Activated CD4-positive, alpha-beta memory T cell treated with anti-CD3 and anti-CD28 coated beads, Interleukin-2, amount 10 ng/mL, durations not matched to agents 7 days and 5 days (primary cell): ENCODE measurements at regions not wholly inside any gene's neighbourhood (a gene's known extent, or its start where the extent isn't known, plus 50 kb on each side); places are given as distances from the start of the nearest gene placed in this dataset.
"Not testable (repeated sequence)": the region's sequence is repeated elsewhere in the genome, so short reads cannot be mapped to it uniquely, and the experiment has no call there.

Experiments
- CTCF ChIA-PET: fragments of 350-600 bp; sonication (Branson Sonifier 250); formaldehyde crosslinking; loops from one replicate; lab custom pipeline; 2021; ENCODE audit warnings: antibody characterized with exemption, inconsistent platforms; lab: Charles Lee
- POLR2A ChIA-PET: fragments of 350-600 bp; sonication (Branson Sonifier 250); formaldehyde crosslinking; loops from one replicate; lab custom pipeline; 2021; ENCODE audit warnings: antibody characterized with exemption; lab: Charles Lee
- DNase-seq: peaks from one replicate; pipeline ENCODE4 v3.0.0-alpha.2; 2020
- H3K27ac Mint-ChIP-seq: one replicate; pipeline ENCODE4 v1.8.0; 2021; ENCODE audit warnings: mild to moderate bottlenecking, mixed read lengths
- H3K27me3 Mint-ChIP-seq: one replicate; pipeline ENCODE4 v1.8.0; 2021; ENCODE audit warnings: mixed read lengths
- H3K36me3 Mint-ChIP-seq: one replicate; pipeline ENCODE4 v1.8.0; 2021; ENCODE audit warnings: low read depth, mixed read lengths
- H3K4me1 Mint-ChIP-seq: one replicate; pipeline ENCODE4 v1.8.0; 2021; ENCODE audit warnings: mixed read lengths
- H3K4me3 Mint-ChIP-seq: one replicate; pipeline ENCODE4 v1.8.0; 2021; ENCODE audit warnings: mild to moderate bottlenecking, mixed read lengths
- H3K9me3 Mint-ChIP-seq: one replicate; pipeline ENCODE4 v1.8.0; 2021; ENCODE audit warnings: mixed read lengths

GRCh38 chr1:182251561-182251960 lies 140.0 kb downstream of the GLUL start:
- Mint-ChIP-seq H3K36me3 (no peaks in the 10 kb centered on the region), H3K4me3 (no peak overlapping the region), H3K9me3 (no peaks in the 10 kb centered on the region), H3K27me3 (no peaks in the 10 kb centered on the region), H3K4me1 (peaks cover 33% of the 10 kb centered on the region), H3K27ac (no peak overlapping the region)
- CTCF ChIA-PET = no interaction called here
- DNase-seq = no peak
- POLR2A ChIA-PET = no interaction called here

GRCh38 chr1:182249201-182249676 lies 142.4 kb downstream of the GLUL start:
- no peaks in the 10 kb centered on the region for H3K36me3 Mint-ChIP-seq
- no peaks in the 10 kb centered on the region for H3K9me3 Mint-ChIP-seq
- POLR2A ChIA-PET = interaction anchor here (1.4 to 1.5 kb wide), 2 partner anchors 10 to 14 kb away, joined by 4 to 8 read pairs; no protein-coding TSS in a partner anchor
- H3K4me1 Mint-ChIP-seq = peaks cover 33% of the 10 kb centered on the region
- peaks cover 2% of the 10 kb centered on the region for H3K27me3 Mint-ChIP-seq
- H3K4me3 Mint-ChIP-seq = no peak overlapping the region
- CTCF ChIA-PET = interaction anchor here (1.0 to 1.2 kb wide), 3 partner anchors 105 to 169 kb away, joined by 3 to 5 read pairs (median 4); no protein-coding TSS in a partner anchor
- DNase-seq = peak; percentile 54
- peak overlapping the region; percentile 88 for H3K27ac Mint-ChIP-seq

- POLR2A ChIA-PET = interaction anchor here (1.4 to 1.5 kb wide), 2 partner anchors 10 to 13 kb away, joined by 4 to 8 read pairs; no protein-coding TSS in a partner anchor
- H3K27me3 Mint-ChIP-seq = peaks cover 2% of the 10 kb centered on the region
- peaks cover 33% of the 10 kb centered on the region for H3K4me1 Mint-ChIP-seq
- peak; percentile 35 for DNase-seq
- CTCF ChIA-PET = interaction anchor here (0.6 to 1.2 kb wide), 4 partner anchors 105 to 168 kb away, joined by 3 to 5 read pairs (median 4); no protein-coding TSS in a partner anchor
- no peaks in the 10 kb centered on the region for H3K36me3 Mint-ChIP-seq
- no peak overlapping the region for H3K4me3 Mint-ChIP-seq
- H3K27ac Mint-ChIP-seq = peak overlapping the region; percentile 88
- H3K9me3 Mint-ChIP-seq = no peaks in the 10 kb centered on the region
Observed at GRCh38 chr1:182248721-182249120, 142.9 kb downstream of the GLUL start.

- not testable (repeated sequence) for DNase-seq, H3K36me3 Mint-ChIP-seq, H3K9me3 Mint-ChIP-seq, H3K27me3 Mint-ChIP-seq, H3K4me3 Mint-ChIP-seq
- CTCF ChIA-PET = interaction anchor here (1.0 kb wide), 1 partner anchor 138 kb away, joined by 4 read pairs; no protein-coding TSS in a partner anchor
- H3K27ac Mint-ChIP-seq = peak overlapping the region; percentile 13
- POLR2A ChIA-PET = interaction anchor here (1.0 kb wide), 1 partner anchor 105 kb away, joined by 3 read pairs; no protein-coding TSS in a partner anchor
- H3K4me1 Mint-ChIP-seq = peaks cover 33% of the 10 kb centered on the region
Observed at GRCh38 chr1:182247813-182248212, 143.8 kb downstream of the GLUL start.

- POLR2A ChIA-PET = no interaction called here
Observed at GRCh38 chr1:182246783-182247182, 144.8 kb downstream of the GLUL start.

GRCh38 chr1:182245040-182245439 lies 146.6 kb downstream of the GLUL start:
- peaks cover 22% of the 10 kb centered on the region for H3K27me3 Mint-ChIP-seq
- ChIA-PET CTCF (no interaction called here), POLR2A (no interaction called here)
- H3K27ac Mint-ChIP-seq = no peak overlapping the region
- no peak for DNase-seq
- no peaks in the 10 kb centered on the region for H3K36me3 Mint-ChIP-seq
- no peaks in the 10 kb centered on the region for H3K9me3 Mint-ChIP-seq
- no peak overlapping the region for H3K4me3 Mint-ChIP-seq
- H3K4me1 Mint-ChIP-seq = peaks cover 31% of the 10 kb centered on the region

More at GRCh38 chr1:182246783-182247182, 144.8 kb downstream of the GLUL start:
- DNase-seq = no peak
- peaks cover 11% of the 10 kb centered on the region for H3K27me3 Mint-ChIP-seq
- no peaks in the 10 kb centered on the region for H3K36me3 Mint-ChIP-seq
- H3K27ac Mint-ChIP-seq = no peak overlapping the region
- CTCF ChIA-PET = interaction anchor here (0.6 kb wide), 1 partner anchor 824 kb away, joined by 3 read pairs; no protein-coding TSS in a partner anchor
- H3K9me3 Mint-ChIP-seq = no peaks in the 10 kb centered on the region
- H3K4me1 Mint-ChIP-seq = peaks cover 33% of the 10 kb centered on the region
- no peak overlapping the region for H3K4me3 Mint-ChIP-seq

- H3K4me3 Mint-ChIP-seq = no peak overlapping the region
- H3K27me3 Mint-ChIP-seq = peaks cover 24% of the 10 kb centered on the region
- no peaks in the 10 kb centered on the region for H3K36me3 Mint-ChIP-seq
- H3K4me1 Mint-ChIP-seq = peaks cover 25% of the 10 kb centered on the region
- no peak for DNase-seq
- ChIA-PET CTCF (no interaction called here), POLR2A (no interaction called here)
- no peak overlapping the region for H3K27ac Mint-ChIP-seq
- no peaks in the 10 kb centered on the region for H3K9me3 Mint-ChIP-seq
Observed at GRCh38 chr1:182244451-182244850, 147.1 kb downstream of the GLUL start.

GRCh38 chr1:182242641-182243040 lies 148.9 kb downstream of the GLUL start:
- peaks cover 8% of the 10 kb centered on the region for H3K4me1 Mint-ChIP-seq
- H3K9me3 Mint-ChIP-seq = no peaks in the 10 kb centered on the region
- peaks cover 27% of the 10 kb centered on the region for H3K27me3 Mint-ChIP-seq
- H3K27ac Mint-ChIP-seq = no peak overlapping the region
- ChIA-PET POLR2A (no interaction called here), CTCF (no interaction called here)
- no peak for DNase-seq
- H3K4me3 Mint-ChIP-seq = no peak overlapping the region
- H3K36me3 Mint-ChIP-seq = no peaks in the 10 kb centered on the region

- no peaks in the 10 kb centered on the region for H3K9me3 Mint-ChIP-seq
- peaks cover 27% of the 10 kb centered on the region for H3K27me3 Mint-ChIP-seq
- peaks cover 3% of the 10 kb centered on the region for H3K4me1 Mint-ChIP-seq
- DNase-seq = no peak
- H3K27ac Mint-ChIP-seq = no peak overlapping the region
- H3K36me3 Mint-ChIP-seq = no peaks in the 10 kb centered on the region
- ChIA-PET POLR2A (no interaction called here), CTCF (no interaction called here)
- H3K4me3 Mint-ChIP-seq = no peak overlapping the region
Observed at GRCh38 chr1:182240085-182240484, 151.5 kb downstream of the GLUL start.

GRCh38 chr1:182238421-182238820 lies 153.2 kb downstream of the GLUL start:
- POLR2A ChIA-PET = no interaction called here
- H3K36me3 Mint-ChIP-seq = no peaks in the 10 kb centered on the region
- CTCF ChIA-PET = no interaction called here
- no peak overlapping the region for H3K27ac Mint-ChIP-seq
- no peaks in the 10 kb centered on the region for H3K9me3 Mint-ChIP-seq
- DNase-seq = no peak
- peaks cover 3% of the 10 kb centered on the region for H3K4me1 Mint-ChIP-seq
- peaks cover 25% of the 10 kb centered on the region for H3K27me3 Mint-ChIP-seq
- H3K4me3 Mint-ChIP-seq = no peak overlapping the region

- Mint-ChIP-seq H3K36me3 (no peaks in the 10 kb centered on the region), H3K27me3 (peaks cover 22% of the 10 kb centered on the region), H3K4me3 (no peak overlapping the region), H3K4me1 (peaks cover 3% of the 10 kb centered on the region), H3K9me3 (no peaks in the 10 kb centered on the region), H3K27ac (no peak overlapping the region)
- POLR2A ChIA-PET = no interaction called here
- no peak for DNase-seq
- CTCF ChIA-PET = interaction anchor here (0.7 kb wide), 1 partner anchor 30 kb away, joined by 3 read pairs; no protein-coding TSS in a partner anchor
Observed at GRCh38 chr1:182237329-182237728, 154.3 kb downstream of the GLUL start.

- Mint-ChIP-seq H3K4me1 (peaks cover 3% of the 10 kb centered on the region), H3K36me3 (no peaks in the 10 kb centered on the region), H3K27ac (no peak overlapping the region), H3K4me3 (no peak overlapping the region), H3K27me3 (peaks cover 15% of the 10 kb centered on the region), H3K9me3 (no peaks in the 10 kb centered on the region)
- ChIA-PET POLR2A (no interaction called here), CTCF (no interaction called here)
- no peak for DNase-seq
Observed at GRCh38 chr1:182236651-182237077, 154.9 kb downstream of the GLUL start.

GRCh38 chr1:182235952-182236650 lies 155.5 kb downstream of the GLUL start:
- H3K4me1 Mint-ChIP-seq = peaks cover 3% of the 10 kb centered on the region
- no peaks in the 10 kb centered on the region for H3K9me3 Mint-ChIP-seq
- no peaks in the 10 kb centered on the region for H3K36me3 Mint-ChIP-seq
- H3K4me3 Mint-ChIP-seq = no peak overlapping the region
- peaks cover 11% of the 10 kb centered on the region for H3K27me3 Mint-ChIP-seq
- H3K27ac Mint-ChIP-seq = no peak overlapping the region
- POLR2A ChIA-PET = interaction anchor here (1.5 kb wide), 1 partner anchor 13 kb away, joined by 4 read pairs; no protein-coding TSS in a partner anchor
- CTCF ChIA-PET = no interaction called here
- no peak for DNase-seq
